GM23248 (cell line): ENCODE measurements at regions not wholly inside any gene's neighbourhood (a gene's known extent, or its start where the extent isn't known, plus 50 kb on each side); places are given as distances from the start of the nearest gene placed in this dataset.

Experiments
- DNase-seq: peaks from one replicate; pipeline ENCODE4 v3.0.0-alpha.2; 2015
- H2AFZ ChIP-seq: fragments of 200-600 bp; sonication (generic); 2 replicates; pipeline ENCODE4 v1.6.1; 2016; ENCODE audit warnings: antibody characterized with exemption
- H3F3A ChIP-seq: fragments of 200-600 bp; sonication (generic); 2 replicates; pipeline ENCODE4 v1.6.1; 2016; ENCODE audit warnings: mild to moderate bottlenecking, antibody characterized with exemption, mixed run types; ENCODE audit not compliant: insufficient read depth
- H3K27ac ChIP-seq: fragments of 200-600 bp; sonication (generic); 2 replicates; pipeline ENCODE4 v1.5.1; 2016; ENCODE audit warnings: mild to moderate bottlenecking
- H3K27me3 ChIP-seq: fragments of 200-600 bp; sonication (generic); replicated peaks from 2 replicates; pipeline ENCODE4 v1.6.1; 2016; ENCODE audit warnings: mild to moderate bottlenecking; ENCODE audit not compliant: insufficient read depth
- H3K36me3 ChIP-seq: fragments of 200-600 bp; sonication (generic); 2 replicates; pipeline ENCODE4 v1.6.1; 2016; ENCODE audit warnings: low read depth, mild to moderate bottlenecking
- H3K4me1 ChIP-seq: fragments of 200-600 bp; sonication (generic); 2 replicates; pipeline ENCODE4 v1.6.1; 2016; ENCODE audit warnings: mild to moderate bottlenecking; ENCODE audit not compliant: insufficient read depth
- H3K4me2 ChIP-seq: fragments of 200-600 bp; sonication (generic); one replicate; pipeline ENCODE4 v1.6.1; 2016; ENCODE audit warnings: mild to moderate bottlenecking; ENCODE audit not compliant: unreplicated experiment
- H3K4me3 ChIP-seq: fragments of 200-600 bp; sonication (generic); 2 replicates; pipeline ENCODE4 v1.5.1; 2016; ENCODE audit warnings: mild to moderate bottlenecking
- H3K79me2 ChIP-seq: fragments of 200-600 bp; sonication (generic); 2 replicates; pipeline ENCODE4 v1.6.1; 2016; ENCODE audit warnings: mild to moderate bottlenecking; ENCODE audit not compliant: insufficient read depth
- H3K9ac ChIP-seq: fragments of 200-600 bp; sonication (generic); 2 replicates; pipeline ENCODE4 v1.6.1; 2016; ENCODE audit warnings: mild to moderate bottlenecking
- H3K9me2 ChIP-seq: fragments of 200-600 bp; sonication (generic); 2 replicates; pipeline ENCODE4 v1.6.1; 2016; ENCODE audit warnings: mixed run types, mild to moderate bottlenecking, moderate library complexity; ENCODE audit not compliant: insufficient read depth
- H3K9me3 ChIP-seq: fragments of 200-600 bp; sonication (generic); one replicate; pipeline ENCODE4 v1.6.1; 2017; ENCODE audit warnings: low read depth
- H4K20me1 ChIP-seq: fragments of 200-600 bp; sonication (generic); 2 replicates; pipeline ENCODE4 v1.6.0; 2016; ENCODE audit not compliant: insufficient read depth
- EZH2 ChIP-seq: fragments of 200-600 bp; sonication (generic); IDR thresholded peaks from 2 replicates; pipeline ENCODE4 v1.6.1; 2018; ENCODE audit warnings: antibody characterized with exemption, mild to moderate bottlenecking; ENCODE audit not compliant: insufficient read depth, poor library complexity, severe bottlenecking
- EZH2phosphoT487 ChIP-seq: fragments of 200-600 bp; sonication (generic); IDR thresholded peaks from 2 replicates; pipeline ENCODE4 v1.6.1; 2018; ENCODE audit warnings: antibody characterized with exemption, moderate library complexity, mild to moderate bottlenecking, low read depth; ENCODE audit not compliant: insufficient read depth
- WGBS, 2 experiments: methylation state at CpG; one replicate each; pipeline ENCODE4 v1.1.6; 2015 to 2017; ENCODE audit warnings: low lambda C conversion rate in 2 of 2, low coverage in 1 of 2; ENCODE audit errors: missing lambda C conversion rate in 2 of 2; 5-methylcytosine and 5-hydroxymethylcytosine counted together
- in situ Hi-C: fragments of 300-500 bp; cut with MboI; formaldehyde crosslinking; loops from 2 replicates; pipeline ENCODE4 v1.15.0; 2020

GRCh38 chr17:77072670-77073069 is 68.1 kb upstream of the SEC14L1 start:
- Histone ChIP-seq H4K20me1 (no peaks in the 10 kb centered on the region), H3K27me3 (peaks cover 53% of the 10 kb centered on the region), H3K4me3 (no peak overlapping the region), H3K79me2 (no peaks in the 10 kb centered on the region), H3K36me3 (no peaks in the 10 kb centered on the region), H3K4me2 (no peak overlapping the region), H3K4me1 (no peaks in the 10 kb centered on the region), H3F3A (no peaks in the 10 kb centered on the region), H2AFZ (no peak overlapping the region), H3K9me2 (no peaks in the 10 kb centered on the region), H3K9me3 (no peaks in the 10 kb centered on the region), H3K27ac (no peak overlapping the region), H3K9ac (no peak overlapping the region)
- 55 to 67% methylated on average over 4 of the region's 4 CpGs for WGBS, 2 experiments
- in situ Hi-C loops = no loop called here
- TF ChIP-seq EZH2 (no peak), EZH2phosphoT487 (no peak)
- DNase-seq = no peak

- H3K79me2 ChIP-seq = no peaks in the 10 kb centered on the region
- no peaks in the 10 kb centered on the region for H3K36me3 ChIP-seq
- 62 to 66% methylated on average over 12 of the region's 12 CpGs for WGBS, 2 experiments
- no peak overlapping the region for H3K9ac ChIP-seq
- no peaks in the 10 kb centered on the region for H4K20me1 ChIP-seq
- TF ChIP-seq EZH2phosphoT487 = no peak
- no peak for TF ChIP-seq EZH2
- peaks cover 48% of the 10 kb centered on the region for H3K27me3 ChIP-seq
- no peaks in the 10 kb centered on the region for H3K9me3 ChIP-seq
- H3K4me1 ChIP-seq = no peaks in the 10 kb centered on the region
- H3K27ac ChIP-seq = no peak overlapping the region
- H3F3A ChIP-seq = no peaks in the 10 kb centered on the region
- H3K4me2 ChIP-seq = no peak overlapping the region
- in situ Hi-C loops = no loop called here
- DNase-seq = no peak
- H3K9me2 ChIP-seq = no peaks in the 10 kb centered on the region
- no peak overlapping the region for H3K4me3 ChIP-seq
- H2AFZ ChIP-seq = no peak overlapping the region
Measured at GRCh38 chr17:77074681-77075080, 66.1 kb upstream of the SEC14L1 start.

GRCh38 chr17:77076124-77076830 is 64.5 kb upstream of the SEC14L1 start:
- 14 to 15% methylated on average over 14 of the region's 14 CpGs for WGBS, 2 experiments
- peak overlapping the region; percentile 67 for H2AFZ ChIP-seq
- H3K27ac ChIP-seq = no peak overlapping the region

GRCh38 chr17:77083531-77083930 is 57.2 kb upstream of the SEC14L1 start:
- Histone ChIP-seq H3K9me2 (no peaks in the 10 kb centered on the region), H4K20me1 (no peaks in the 10 kb centered on the region), H3K4me1 (no peaks in the 10 kb centered on the region), H3K9me3 (no peaks in the 10 kb centered on the region), H3K27me3 (no peaks in the 10 kb centered on the region; the same call in 1 of the 2 replicates), H3F3A (no peaks in the 10 kb centered on the region), H3K4me2 (no peak overlapping the region), H3K9ac (no peak overlapping the region), H2AFZ (no peak overlapping the region), H3K79me2 (no peaks in the 10 kb centered on the region), H3K4me3 (no peak overlapping the region), H3K27ac (no peak overlapping the region), H3K36me3 (no peaks in the 10 kb centered on the region)
- no peak for DNase-seq
- TF ChIP-seq EZH2 (no peak), EZH2phosphoT487 (no peak)
- in situ Hi-C loops = no loop called here
- WGBS, 2 experiments = 43 to 46% methylated on average over 5 of the region's 5 CpGs

More at GRCh38 chr17:77076124-77076830, 64.5 kb upstream of the SEC14L1 start:
- Histone ChIP-seq H3K36me3 (no peaks in the 10 kb centered on the region), H3K4me1 (no peaks in the 10 kb centered on the region), H3K27me3 (peaks cover 37% of the 10 kb centered on the region), H3K79me2 (no peaks in the 10 kb centered on the region), H3K4me2 (peak overlapping the region; percentile 46), H4K20me1 (no peaks in the 10 kb centered on the region), H3K9me3 (no peaks in the 10 kb centered on the region), H3F3A (no peaks in the 10 kb centered on the region), H3K4me3 (peak overlapping the region; percentile 46), H3K9ac (no peak overlapping the region), H3K9me2 (no peaks in the 10 kb centered on the region)
- DNase-seq = peak; percentile 32
- no peak for TF ChIP-seq EZH2phosphoT487
- no peak for TF ChIP-seq EZH2
- in situ Hi-C loops = no loop called here
